GM04503 (cell line): ENCODE measurements at regions not wholly inside any gene's neighbourhood (a gene's known extent, or its start where the extent isn't known, plus 50 kb on each side); places are given as distances from the start of the nearest gene placed in this dataset.

ENCODE experiments used
- DNase-seq: peaks from one replicate; pipeline ENCODE4 v3.0.0-alpha.2; 2012; ENCODE audit warnings: low read depth

DNA sequence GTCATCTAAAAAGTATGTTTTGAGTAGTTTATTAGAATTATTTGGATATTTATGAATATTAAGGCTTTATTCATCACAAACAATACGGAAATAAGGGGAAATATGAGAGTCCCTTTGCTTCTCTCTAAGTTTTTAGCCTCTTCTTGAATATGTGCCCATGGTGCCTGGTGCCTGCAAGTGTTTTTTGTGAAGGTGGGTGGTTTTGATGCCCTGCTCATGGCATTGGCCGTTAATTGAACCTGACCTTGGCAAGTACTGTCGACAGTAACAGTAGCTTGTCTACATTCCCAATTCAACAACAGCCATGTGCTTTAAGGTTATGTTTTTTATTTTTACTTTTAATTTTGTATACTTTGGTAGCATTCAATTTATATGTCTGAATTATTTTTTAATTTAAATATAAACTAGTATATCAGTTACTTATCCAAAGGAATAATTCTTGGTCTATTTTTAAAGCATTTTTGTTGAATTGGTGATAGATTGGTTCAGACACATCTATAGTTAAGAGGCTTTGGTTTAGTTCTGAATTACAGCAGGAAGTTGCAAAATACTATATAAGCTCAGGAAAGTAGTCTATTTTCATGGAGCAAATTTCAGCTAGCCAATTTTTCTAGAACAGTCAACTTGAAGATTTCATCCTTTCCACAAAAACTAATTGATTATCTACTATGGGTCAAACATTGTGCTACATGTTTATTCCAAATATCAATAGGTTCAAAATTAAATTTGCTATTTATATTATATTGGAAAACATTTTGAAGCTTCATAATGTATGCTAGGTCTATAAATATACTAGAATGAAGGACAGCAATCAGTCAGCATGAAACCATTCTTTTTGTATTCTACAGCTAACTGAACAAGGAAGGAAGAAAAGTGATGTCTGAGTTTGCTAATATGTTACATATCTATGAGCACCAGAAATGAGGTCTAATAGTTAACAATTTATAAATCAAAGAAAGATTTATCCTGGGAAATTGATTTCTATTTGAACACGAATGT, 184.4 kb downstream of the MRPL39 start:
- DNase-seq, result no peak

DNA sequence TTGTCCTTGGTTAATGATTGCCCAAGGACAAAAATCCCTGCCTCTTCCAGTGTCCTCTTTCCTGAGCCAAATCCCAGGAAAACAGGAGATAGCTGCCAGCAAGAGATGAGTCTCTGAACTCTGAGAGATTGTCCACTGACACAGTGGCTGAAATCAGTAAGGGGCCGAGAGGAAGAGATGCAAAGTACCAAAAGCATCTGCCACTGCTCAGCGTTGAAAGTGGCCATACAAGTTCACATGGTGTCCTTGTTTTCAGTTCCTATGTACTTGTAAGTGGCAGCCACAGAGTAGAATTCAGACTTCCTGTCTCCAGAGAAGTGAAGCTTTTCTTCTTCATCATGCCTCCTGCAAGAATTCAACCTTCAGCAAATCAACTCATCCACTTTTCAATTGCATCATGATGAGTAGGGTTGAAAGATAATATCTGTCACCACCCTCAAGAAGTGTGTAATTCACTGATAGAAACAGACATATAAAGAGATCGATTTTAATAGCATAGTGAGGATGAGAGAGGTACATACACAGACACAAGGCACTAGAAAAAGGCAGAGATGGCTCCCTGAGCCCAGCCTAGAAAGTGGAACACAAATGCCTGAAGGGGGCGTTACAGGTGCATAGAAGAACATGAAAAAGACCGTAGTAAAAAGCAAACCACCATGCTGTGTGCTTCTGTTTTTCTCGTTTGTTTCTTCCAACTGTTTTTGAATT, 185.8 kb downstream of the MRPL39 start:
- peak; percentile 1 for DNase-seq

DNA sequence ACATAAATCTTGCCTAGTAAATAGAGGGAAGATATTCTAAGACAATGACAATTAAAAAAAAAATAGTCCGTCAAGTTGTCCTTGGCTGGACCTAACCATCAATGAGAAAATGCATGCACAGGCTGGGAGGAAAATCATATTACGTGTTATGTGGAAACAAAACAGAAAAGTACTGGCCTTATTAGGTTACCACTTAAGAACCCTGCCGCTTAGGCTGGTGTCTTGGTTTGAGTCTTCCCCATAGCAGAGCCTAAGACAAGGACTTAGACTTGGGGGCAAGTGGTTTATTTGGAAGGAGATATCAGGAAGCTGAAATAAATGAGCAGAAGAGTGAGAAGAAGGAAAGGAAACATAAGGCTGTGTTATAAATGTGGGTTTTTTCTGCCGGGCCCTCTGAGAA, 186.4 kb downstream of the MRPL39 start:
- no peak for DNase-seq

DNA sequence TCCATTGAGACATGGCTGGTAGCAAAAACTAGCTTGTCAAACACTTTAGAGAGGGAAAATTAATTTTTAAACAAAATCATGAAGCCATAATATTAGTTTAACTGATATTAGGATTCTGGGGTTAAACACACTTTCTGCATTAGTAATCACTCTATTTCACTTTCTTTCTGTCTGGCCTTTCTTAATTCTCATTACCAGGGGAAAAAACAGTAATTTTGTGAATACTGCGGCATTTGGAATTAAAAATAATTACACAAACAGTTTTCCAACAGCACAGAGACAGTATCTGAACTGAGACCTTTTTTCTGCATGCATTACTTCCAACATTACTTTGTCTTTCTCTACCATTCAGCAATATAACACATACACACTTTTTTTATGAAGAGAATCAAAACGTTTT, 190.6 kb downstream of the MRPL39 start:
- no peak for DNase-seq

DNA sequence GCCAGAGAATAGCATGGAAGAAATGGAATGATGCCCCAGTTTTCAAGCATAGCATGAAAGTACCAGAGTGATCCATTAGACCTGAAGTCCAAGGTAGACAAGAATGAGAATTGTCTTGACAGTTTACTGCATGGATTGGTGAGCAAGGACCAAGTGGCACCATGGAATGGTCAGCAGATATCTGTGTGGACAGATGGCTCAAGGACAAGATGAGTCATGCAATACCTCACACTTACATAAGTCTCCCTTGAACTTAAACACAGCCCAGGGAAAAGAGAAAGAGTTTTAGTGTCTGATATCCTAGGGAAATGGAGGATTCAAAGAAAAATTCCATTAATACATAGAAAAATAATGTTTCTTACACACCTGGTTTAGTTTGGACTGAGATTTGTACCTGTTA, 195.2 kb downstream of the MRPL39 start:
- DNase-seq, result no peak

DNA sequence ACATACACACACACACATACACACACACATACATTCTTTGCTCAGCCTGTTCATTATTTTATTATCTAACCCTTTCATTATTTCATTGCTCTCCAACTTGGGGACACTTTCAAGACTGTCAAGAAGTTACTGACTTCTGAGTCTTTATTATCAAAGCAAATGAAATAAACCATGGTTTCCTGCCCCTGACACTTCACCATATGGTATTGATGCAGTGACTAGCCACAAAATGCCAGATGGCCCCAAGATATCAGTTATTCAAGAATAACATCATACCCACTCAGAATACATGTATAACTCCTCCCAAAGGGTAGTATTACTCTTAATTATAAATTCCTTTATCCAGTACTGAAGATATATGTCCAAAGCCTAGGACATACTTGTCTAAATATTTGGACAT, 197.3 kb downstream of the MRPL39 start:
- DNase-seq, result no peak

DNA sequence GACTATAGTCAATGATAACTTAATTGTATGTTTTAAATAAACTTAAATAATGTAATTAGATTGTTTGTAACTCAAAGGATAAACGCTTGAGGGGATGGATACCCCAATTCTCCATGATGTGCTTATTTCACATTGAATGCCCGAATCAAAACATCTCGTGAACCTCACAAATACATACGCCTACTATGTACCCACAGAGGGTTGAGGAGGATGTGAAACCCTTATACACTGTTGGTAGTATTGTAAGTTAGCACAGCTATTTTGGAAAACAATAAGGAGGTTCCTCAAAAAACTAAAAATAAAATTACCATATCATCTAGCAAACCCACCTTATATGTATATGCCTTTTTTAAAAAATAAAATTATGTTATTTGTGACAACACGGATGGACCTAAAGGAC, 198.6 kb downstream of the MRPL39 start:
- DNase-seq, result no peak

DNA sequence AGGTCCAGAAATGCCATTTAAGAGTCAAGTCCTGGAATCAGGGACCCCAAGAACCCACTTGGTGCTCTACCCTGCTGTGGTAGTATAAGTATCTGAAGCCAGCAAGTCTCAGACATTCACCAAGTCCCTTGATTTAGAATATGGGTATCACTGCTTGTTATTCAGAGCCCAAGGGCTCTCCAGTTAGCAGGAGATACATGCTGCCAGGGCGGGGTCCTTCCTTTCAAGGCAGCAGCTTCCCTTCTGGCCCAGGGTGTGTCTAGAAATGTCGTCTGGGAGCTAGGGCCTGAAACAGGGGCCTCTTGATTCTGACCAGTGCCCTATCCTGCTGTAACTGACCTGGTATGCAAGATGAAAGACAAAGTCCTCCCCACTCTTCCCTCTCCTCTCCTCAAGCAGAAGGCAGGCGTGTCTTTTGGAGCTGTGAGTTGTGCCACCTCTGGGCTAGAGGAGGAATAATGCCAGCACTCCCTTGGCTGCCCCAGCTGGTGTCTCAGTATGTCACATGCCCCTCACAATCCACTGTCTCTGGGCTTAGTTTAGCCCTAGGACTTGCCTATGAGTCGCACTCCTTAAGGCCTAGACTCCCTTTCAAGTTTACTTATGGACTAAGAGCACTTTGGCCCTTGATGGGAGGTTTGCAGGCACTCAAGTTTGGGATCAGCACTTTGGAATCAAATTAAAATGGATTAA, 200.2 kb downstream of the MRPL39 start:
- no peak for DNase-seq

DNA sequence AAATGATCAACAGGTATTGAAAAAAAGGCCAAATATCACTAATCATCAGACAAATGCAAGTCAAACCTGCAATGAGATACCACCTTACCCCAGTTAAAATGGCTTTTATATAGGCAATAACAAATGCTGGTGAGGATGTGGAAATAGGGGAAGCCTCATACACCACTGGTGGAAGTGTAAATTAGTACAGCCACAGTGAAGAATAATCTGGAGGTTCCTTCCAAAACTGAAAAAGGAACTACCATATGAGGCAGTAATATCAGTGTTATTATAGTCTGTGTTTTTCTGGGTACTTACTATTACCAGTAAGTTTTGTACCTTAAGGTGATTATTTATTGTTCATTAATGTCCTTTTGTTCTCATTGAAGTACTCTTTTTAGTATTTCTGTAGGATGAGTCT, 201.3 kb downstream of the MRPL39 start:
- DNase-seq, result no peak

DNA sequence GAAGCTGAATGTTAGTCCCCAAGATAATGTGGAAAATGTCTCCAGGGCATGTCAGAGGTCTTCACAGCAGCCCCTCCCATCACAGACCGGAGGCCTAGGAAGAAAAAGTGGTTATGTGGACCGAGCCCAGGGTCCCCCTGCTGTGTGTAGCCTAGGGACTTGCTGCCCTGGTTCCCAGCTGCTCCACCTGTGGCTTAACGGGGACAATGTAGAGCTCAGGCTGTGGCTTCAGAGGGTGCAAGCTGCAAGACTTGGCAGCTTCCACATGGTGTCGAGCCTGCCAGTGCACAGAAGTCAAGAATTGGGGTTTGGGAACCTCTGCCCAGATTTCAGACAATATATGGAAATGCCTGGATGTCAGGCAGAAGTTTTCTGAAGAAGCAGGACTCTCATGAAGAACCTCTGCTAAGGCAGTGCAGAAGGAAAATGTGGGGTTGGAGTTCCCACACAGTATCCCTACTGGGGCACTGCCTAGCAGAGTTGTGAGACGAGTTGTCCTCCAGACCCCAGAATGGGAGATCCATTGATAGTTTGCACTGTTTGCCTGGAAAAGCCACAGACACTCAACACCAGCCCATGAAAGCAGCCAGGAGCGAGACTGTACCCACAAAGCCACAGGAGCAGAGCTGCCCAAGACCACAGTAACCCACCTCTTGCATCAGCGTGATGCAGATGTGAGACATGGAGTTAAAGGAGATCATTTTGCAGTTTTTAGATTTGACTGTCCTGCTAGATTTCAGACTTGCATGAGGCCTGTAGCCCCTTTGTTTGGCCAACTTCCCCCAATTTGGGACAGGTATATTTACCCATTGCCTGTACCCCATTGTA, 204.9 kb downstream of the MRPL39 start:
- no peak for DNase-seq

DNA sequence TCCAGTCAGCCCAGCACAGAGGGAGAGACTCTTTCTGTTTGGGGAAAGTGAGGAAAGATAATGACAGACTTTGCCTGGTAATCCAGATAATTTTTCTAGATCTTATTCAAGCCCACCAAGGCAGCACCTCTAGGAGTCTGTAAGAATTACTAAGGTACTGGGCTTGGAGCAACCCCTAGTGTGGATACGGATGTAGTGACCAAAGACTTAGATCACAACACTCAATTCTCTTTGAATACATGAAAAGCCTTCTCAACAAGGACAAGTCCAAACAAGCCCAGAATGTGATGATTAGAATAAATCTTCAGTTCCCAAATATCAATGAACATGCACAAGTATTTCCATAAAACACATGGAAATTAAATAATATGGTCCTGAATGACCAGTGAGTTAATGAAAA, 206.9 kb downstream of the MRPL39 start:
- DNase-seq, result no peak

DNA sequence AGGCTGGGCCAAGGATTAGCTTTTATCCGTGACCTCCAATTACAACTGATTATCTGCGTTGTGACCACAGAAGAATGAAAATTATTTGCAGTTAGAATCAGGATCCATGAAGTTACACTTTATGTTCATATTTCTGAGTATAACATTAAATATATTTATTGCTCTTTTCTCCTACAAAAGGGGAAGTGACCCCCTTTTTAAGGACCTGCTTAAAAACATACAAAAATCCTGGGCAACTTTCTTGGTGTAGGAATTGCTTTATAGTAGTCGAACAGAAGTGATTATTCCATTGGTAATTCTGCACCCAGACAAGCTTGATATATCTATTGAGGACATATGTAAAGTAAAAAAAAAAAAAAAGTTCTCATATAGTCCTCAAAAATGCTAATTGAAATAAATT, 208.7 kb downstream of the MRPL39 start:
- no peak for DNase-seq

DNA sequence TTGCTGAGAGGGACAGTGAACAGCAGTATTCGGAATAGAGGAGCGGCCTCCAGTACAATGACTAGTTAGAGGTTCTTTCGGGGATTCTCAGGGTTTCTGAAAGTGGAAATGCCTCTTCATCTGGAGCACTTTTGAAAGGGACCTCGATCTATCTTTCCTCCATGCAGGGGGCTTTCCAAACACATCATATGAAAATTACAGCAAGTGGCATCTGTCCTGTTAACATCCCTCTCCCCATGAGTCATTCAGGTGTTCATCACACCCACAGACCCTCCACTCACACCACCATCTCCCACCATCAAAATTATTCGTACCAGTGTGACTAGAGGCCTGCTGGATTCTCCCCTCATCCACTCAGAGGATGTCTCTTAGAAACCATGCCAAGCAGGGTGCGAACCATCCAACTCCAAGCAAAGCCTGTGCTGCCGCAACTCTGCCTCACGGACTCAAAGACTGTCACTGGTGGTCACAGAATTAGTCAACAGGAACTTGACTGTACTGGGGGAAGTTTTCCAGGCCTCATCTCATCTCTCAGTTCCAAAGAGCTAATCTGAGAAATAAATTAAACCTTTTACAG, 211.1 kb downstream of the MRPL39 start:
- no peak for DNase-seq

DNA sequence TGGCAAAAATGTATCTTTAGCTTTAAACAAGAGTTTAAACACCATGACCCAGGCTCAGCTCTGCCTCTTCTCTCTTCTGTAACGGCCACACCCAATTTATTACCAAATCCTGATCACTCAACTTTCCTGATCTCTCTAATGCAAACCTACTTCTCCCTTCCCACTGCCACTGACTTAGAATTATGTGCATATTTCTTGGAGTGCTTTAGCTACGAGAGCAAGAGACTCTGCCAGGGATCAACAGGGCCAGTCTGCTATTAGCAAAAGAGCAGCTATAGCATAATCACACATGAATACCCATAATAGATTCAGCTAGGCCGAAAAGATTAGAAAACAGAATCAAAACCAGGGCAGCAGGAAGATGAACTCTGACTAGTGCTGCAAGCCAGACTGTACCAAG, 215.5 kb downstream of the MRPL39 start:
- no peak for DNase-seq

DNA sequence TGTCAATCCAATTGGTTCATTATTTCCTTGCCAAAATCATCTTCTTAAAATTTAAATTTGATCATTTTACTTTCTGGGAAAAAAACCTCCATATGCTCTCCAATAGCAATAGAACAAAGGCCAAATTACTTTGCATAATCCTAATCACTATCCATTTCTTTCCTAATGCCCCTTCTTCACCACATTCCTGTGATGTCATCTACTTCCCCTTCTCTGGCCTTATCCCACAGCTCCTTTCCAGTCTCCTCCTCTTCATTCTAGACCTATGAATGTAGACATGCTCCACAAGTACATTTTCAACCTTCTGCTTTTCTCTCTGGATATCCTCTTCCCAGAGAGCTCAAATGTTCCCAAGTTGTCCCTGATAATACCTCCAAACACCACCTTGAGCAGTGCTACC, 216.6 kb downstream of the MRPL39 start:
- no peak for DNase-seq

DNA sequence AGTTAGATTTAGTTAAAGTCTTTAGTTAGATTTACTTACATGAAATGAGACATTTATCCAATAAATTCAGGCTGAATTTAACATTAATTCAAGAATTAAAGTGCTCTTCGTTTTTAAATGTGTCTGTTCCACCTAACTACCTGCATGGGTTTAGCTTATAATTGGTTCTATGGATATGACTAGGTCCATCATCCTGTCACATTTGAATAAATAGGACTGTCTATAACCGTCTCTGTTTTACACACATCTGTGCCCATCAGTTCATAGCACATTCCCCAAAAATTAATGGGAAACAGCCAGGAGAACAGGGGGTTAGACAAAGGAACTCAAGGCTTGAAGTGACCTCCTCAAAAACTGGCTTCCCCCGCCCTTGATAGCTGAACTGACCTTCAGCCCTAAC, 219.6 kb downstream of the MRPL39 start:
- DNase-seq, result no peak

DNA sequence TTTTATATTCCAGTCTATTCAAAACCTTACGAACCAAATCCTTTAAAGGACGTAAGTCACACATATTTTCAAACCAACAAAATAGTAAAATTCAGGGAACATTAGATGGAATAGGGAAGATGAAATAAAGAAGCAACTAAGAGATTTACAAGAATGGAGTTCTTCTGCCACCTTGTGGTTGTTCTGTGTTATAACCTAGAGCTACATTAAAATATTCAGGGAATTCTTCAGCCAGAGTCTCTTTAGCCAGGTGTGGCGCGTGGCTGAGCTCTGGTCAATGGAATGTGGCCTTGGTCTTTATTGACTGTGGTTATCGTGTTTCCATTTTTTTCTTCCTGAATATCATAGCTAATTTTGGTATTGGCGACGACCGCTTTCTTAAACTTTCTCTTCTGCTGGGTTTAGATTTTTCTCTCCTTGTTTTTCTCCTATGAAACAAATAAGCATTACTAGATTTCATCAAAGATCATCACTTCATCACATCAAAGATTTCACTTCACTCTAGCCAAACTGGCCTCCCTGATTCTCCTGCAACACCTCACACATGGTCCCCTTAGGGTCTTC, 221.3 kb downstream of the MRPL39 start:
- no peak for DNase-seq

DNA sequence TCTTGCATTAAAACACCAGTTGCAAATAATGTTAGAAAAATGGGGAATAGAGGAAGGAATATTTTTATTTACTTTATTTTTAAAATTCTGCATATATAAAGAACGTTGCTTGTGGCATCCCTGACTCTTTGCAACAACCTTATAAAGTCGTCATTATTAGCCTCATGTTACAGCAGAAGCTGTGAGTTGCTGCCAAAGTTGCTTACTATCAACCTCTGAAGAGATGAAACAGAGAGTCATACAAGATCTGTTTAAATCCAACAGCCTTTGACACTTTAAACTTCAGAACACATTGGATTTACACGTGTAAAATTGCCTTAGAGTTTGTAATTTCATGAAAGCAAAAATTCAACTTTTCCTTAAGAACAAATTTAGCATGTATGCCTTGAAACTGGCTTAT, 221.9 kb downstream of the MRPL39 start:
- no peak for DNase-seq

DNA sequence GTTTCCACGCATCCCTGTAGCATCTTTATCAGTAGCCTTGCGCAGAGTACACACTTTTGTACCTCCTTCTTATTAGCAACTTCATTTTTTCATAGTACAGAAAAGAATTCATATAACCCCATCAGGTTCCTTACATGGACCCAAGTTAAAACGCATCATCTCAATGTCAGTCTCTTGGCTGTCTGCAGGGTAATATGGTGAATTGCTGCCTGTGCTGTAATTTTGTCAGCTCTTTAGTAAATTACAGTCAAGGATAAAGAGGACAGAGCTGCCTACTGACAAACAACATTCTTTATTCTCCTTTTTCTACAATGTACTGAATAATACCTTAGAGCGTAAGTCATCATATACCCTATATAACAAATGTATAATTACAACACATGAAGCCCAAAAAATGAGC, 222.5 kb downstream of the MRPL39 start:
- no peak for DNase-seq

DNA sequence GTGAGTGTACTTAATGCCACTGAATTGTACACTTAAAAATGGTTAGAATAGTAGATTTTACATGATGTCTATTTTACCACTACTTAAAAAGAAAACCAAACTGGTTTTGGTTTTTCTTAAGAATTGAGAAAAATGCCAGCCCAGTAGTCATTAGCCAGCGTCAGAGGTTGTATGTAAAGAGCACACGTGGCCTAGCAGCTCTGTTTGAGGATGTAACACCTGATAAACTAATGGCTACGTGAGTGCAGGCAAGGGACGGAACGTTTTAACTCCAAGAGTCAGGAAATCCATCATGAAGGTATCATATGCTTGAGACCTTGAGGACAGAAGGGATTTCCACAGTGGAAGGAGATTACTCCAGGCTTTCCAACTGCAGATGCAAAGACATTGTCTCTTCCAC, 223.7 kb downstream of the MRPL39 start:
- DNase-seq, result no peak

DNA sequence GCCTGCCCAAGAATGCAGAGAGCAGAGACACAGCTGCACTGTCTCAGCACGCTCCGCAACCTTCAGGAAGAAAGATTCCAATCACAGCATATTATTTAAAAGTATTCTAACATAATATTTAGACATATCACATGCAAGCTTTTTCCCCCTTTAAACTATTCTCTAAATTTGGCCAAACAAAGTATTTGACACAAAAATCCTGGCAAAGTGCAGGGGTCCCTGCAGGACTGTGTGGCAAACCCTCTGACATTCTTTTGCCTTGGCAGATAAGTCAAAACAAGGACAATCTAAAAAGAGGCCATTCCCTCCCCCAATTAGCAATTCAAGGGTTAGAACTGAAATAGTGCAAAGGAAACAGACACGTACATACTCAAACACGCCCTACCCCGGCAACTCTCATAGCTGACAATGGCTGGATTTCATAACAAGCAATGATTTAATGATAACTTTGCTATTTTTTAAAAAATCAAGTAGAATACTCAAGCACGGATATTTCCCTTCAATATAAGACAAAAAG, 225.3 kb downstream of the MRPL39 start:
- DNase-seq, result no peak
